Muscle of back (tissue), 3 donors: ENCODE measurements at regions not wholly inside any gene's neighbourhood (a gene's known extent, or its start where the extent isn't known, plus 50 kb on each side); places are given as distances from the start of the nearest gene placed in this dataset.

Source experiments
- DNase-seq, 3 donors: peaks; one replicate each; pipeline versions ENCODE4 v3.0.0 to v3.0.0-alpha.2; 2013

DNA sequence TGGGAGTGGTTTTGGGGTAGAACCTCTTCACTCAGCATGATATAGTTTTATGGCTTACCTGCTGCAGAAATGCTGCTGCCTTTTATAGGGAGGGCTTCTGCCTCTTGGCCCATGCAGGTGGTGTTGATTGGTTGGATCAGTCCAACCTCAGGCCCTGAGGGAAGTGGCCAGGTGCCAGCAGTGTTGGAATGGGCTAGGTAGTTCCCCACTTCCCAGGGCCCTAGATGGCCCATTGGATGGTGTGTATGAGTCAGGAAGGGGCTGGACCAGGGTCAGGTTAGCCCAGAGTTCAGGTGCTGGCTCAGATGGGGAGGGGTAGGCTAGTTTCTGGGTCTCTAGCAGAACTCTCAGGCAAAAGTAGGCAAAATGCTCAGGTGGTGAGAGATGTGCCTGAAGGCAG is 455.5 kb downstream of the CCSER2 start:
- no peak for DNase-seq

DNA sequence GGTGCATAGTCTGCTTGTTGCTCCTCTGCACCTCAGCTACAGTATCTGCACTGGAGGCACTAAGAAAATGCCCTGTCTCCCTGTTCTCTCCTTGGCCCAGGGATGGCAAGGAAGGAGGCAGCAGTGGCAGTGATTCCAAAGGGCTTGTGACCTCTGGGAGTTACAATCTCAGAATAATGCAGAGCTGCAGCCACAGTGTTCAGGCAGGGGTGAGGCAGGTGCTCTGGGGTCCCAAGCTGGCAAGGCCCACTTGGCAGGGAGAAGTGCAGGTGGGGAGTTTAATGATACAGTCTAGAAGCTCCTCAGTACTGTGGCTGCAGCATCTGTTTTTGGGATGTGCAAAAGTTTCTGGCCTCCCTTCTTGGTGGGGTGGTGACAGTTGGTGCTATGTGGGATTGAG is 456.4 kb downstream of the CCSER2 start:
- peak in 1 of 3 donors; percentile 3 for DNase-seq

DNA sequence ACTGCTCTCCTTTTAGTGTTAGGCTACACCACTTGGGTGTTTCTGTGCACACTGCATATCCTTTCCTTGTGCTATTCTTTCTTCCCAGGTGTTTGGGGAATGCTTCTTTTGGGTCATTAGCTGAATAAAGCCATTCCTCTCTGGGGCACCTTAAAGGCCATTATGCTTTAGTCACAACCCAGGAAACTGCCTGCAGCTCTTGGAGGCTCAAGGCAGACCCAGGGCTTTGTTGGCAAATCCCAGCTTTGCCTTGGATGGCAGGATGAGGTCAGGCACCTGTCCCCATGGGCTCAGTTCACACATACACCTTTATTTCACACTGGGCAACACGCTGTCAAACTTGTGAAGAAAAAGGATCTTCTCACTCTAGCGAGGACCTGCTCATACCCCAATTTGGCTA is 460.6 kb downstream of the CCSER2 start:
- DNase-seq: no peak

DNA sequence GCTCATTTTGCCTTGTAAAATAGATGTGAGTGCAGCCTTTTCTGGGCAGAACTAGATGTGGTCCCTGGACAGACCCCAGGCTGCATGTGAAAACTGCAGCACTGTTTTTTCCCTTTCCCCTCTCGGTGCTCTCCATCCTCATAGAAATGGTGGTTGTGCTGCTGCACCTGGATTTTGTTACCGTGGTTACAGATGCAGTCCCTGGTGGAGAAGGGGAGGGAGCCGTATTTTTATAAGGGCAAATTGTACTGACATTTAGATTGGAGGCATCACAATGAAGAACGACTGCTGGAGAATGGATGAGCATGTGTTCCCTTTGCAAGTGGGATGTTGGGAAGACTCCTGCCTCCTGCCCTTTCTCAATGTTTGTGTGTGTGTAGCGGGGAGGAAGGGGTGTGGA is 469.9 kb downstream of the CCSER2 start:
- no peak for DNase-seq

DNA sequence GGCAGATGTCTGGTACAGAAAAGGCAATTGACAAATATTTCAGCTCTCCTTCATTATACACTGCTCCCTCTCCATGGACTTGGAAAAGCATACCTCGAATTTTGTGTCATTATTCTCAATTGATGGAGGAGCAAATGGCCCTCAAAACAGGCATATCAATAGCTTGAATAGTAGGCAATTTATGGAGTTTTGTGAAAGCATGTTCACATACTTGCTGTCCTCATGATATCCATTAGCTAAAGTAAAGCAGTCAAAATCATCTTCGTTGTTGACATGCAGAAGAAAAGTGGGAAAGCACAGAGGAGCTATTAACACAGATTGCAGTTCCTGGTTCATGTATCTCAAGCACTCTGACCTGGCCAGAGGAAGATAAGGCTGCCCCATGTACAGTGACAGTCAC is 472.8 kb downstream of the CCSER2 start:
- no peak for DNase-seq

DNA sequence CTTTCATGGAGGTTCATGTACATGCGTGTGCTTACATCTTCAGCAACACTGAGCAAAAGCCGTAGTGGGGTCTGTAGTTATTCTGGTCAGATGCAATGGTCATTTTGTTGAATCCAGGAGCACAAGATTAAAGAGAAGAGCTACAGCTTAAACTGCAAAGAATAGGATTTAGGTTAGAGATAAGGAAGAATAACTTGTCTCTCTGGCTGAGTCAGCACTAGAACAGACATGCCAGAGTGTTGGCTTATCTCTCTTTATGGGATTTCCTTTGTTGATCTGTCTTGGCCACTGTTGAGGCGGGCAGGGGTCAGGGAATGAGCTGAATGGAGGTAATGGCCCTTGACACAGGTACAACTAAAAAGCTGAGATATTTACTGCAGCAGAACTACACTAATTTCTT is 473.5 kb downstream of the CCSER2 start:
- no peak for DNase-seq

DNA sequence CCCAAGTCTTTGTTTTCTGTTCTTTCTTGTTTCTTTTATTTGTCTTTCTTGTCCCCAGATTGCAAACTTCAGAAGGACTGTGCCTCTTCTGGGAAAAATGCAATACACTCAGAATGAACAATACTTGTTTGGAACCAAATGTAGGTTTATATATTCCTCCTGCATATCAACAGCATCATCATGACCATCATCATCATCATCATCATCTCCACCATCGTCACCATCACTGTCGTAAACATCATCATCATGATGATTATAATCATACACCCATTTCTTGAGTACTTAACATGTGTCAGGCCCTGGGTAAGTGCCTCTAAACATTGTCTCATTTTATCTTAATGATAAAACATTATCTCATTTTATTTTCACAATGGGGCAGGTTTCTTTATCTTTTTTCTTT is 476.8 kb downstream of the CCSER2 start:
- DNase-seq: no peak

DNA sequence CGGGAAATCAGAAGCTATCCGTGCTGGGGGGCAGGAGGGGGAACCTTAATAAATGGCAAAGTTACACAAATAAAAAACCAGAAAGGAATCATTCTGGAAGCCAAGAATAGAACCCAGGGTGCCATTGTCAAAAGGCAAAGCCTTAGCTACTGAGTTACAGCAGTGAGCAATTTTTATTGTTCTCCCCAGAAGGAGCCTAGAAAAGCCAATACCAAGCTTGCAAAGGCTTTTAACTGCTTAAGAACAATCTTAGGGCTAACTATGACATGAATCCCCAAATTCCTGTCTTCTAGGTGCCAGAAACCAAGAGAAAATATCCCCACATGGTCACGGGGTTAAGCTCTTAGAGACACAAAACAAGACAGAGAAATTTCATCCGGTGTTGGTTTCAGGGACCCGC is 482.7 kb downstream of the CCSER2 start:
- DNase-seq: no peak

DNA sequence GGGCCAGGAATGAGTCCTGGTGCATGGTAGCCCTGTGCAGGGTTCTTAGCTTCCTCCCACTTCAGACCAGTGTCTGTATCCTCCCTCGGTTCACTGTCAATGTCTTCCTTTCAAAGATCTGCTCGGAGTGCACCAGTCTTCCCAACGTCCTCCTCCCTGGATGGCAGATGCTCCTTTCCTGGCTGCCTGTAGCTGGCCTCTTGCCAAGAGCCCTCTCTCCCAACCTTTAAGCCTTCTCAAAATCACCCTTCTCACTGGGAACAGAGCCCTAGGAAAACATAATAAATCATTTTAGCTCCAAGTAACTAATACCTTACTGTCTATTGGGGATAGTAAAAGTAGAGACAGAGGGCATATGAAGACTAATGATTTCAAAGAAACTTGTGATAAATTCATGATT is 490.6 kb downstream of the CCSER2 start:
- DNase-seq: no peak

DNA sequence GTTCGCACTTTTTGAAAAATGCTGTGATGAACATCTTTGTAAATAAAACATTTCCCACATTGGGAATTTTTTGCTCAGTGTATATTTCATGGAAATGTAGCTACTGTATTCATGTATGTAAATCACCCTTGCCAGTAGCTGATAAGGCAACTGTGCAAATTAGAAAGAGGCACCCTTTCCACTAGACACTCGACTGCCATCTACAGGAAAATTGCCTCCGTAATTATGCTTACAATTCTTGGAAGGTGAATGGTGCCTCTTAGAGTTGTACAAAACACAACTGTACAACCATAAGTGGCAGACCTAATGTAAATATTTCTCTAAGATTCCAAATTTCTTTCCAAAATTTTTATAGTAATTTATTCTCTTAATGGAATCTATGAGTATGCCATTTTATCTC is 491.7 kb downstream of the CCSER2 start:
- DNase-seq: no peak

DNA sequence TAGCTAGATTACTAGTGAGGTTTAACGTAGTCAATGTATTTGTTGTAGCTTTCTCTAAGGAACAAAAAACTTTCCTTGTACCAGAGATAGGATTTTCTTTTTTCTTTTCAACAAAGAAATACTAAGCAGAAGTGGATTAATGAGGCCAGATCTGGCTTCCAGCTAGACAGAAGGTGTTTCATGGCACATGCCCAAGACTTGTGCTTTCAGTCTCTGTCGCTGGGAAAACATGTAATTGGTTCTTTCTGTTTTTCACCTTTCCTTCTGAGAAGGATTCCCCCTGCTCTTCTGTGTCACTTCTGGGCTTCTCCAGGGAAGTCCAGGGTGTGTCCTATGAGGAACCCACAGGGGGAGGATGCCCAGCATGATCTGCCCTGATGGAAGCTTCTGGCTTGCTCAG is 492.2 kb downstream of the CCSER2 start:
- DNase-seq: no peak

DNA sequence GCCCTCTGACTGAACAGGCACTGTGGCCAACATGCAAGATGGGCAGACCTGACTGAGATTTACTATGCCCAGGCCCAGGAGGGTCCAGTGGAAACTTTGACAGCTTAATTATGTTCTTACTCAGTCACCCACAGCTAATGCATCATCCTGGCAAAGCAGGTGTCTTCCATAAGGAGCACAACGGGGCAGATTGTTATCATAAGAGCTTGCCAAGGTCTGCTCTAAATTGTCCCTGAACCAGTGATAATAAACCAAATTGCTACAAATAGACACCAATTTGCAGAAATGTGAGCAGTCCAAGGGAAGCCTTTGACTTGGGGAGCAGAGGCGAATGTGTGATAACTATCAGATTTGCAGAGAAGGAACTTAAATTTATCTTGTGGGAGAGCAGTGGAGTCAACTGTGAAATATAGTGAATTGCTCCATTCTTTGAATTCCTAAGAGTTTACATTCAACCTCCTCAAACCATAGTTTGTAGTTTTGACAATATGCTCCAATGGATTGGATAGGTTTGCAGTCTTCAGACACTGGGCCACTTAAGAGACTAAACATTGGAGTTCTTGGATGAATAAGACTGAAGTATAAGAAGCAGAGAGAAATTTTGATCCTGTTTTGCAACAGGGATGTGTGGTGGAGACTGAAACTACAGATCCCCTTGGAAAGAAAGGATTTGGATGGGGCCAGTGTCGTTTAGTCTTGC is 494.7 kb downstream of the CCSER2 start:
- peak in 1 of 3 donors; percentile 16 for DNase-seq

DNA sequence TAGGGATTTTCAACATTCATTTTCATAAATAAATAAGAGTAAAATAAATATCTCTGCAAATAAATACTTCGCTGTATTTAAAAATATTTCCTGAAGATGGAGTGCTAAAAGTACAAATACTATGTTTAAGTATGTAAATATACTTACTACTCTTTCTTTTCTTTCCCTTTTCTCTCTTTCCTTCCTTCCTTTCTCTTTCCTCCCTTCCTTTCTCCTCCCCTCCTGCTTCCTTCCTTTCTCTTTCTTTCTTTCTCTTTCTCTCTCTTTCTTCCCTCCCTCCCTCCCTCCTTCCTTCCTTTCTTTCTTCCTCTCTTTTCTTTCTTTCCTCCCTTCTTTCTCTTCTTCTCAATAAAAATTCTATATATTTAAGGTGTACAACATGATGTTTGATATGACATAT is 496.1 kb downstream of the CCSER2 start:
- DNase-seq: no peak

DNA sequence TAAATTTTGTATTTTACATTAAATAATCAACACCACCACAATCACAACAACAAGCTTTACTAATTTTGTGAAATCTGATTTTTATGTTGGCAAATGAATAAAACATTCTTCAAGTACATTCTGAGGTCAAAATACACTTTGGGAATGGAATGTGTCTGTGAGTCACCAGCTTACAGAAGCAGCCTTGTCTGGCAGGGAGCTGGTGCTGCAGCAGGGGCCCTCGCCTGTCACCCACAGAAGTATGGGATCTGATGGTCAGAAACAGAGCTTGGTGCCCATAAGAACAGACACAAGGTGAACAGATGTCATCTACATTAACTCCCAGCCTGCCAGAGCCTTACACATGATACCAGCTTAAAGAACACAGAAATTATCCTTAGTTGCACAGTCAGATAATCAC is 496.9 kb downstream of the CCSER2 start:
- DNase-seq: peak in 1 of 3 donors; percentile 37

DNA sequence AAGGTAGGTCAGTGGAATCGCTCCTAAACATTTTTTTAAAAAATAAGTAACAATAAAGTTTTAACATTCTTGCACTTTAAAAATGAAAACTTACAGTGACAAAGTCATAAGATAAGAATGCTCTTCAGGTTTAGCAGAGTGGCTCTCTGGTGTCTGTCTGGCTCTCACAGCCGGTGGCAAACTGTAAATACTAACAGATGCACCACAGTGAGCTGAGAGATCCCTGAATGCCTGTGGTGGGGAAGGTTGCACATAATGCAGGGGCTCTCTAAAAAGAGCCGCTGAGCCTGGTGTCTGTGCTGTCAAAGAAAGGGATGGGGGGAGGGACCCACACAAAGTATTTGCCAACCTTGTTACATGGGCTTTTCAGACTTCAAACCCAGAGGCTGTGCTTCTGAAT is 498.3 kb downstream of the CCSER2 start:
- DNase-seq: peak in 1 of 3 donors; percentile 15

DNA sequence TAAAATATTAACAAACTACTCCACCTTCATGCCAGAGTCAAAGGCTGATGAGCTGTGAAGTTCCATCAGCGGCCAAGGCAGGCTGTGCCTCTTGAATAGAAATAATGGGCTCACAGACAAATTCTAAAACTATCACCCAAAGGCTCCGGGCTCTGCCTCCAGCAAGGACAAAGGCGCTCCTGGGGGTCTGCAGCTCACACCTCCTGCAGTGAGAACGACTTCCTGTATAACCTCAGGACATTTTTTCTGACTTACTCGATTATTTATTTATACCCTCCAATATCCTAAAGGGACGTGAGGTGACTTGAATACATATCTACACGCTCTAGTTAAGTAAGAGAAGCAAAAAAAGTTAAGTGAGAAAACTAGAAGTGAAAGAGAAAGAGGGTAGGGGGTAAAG is 500.7 kb downstream of the CCSER2 start:
- no peak for DNase-seq

DNA sequence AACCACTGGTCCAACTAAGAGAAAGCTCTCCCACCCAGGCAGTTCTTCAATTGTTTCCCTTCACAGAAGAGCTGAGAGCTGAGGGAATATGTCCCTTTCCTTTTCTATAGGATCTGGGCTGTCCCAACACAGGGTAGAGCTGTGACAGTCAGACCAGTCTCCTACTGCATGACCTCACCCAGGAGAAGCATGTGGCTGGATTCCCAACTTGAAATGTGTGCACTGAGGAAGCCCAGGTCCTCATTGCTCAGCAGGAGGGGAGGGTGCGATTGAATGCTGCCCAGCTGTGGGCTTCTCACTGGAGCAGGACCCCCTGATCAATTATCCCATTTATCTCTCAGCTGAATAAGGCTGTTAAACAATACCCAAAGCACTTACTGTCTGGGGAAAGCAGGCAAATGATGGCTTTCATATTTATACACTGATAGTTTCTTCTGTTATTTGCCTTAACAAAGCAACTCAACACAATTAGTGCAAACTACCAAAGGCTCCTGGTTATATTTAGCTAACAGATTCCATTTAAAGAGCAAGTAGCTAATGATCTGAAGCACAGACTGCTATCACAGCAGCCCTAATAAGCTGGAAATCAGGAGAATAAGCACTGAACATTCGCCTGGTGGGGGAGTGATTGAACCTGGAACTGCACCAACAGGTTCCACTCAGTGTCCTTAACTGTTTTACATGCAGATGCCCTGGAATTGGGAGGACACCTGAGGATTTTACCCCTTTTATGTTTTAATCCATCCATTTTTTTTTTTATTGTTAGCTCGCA is 508.8 kb downstream of the CCSER2 start:
- DNase-seq: no peak

DNA sequence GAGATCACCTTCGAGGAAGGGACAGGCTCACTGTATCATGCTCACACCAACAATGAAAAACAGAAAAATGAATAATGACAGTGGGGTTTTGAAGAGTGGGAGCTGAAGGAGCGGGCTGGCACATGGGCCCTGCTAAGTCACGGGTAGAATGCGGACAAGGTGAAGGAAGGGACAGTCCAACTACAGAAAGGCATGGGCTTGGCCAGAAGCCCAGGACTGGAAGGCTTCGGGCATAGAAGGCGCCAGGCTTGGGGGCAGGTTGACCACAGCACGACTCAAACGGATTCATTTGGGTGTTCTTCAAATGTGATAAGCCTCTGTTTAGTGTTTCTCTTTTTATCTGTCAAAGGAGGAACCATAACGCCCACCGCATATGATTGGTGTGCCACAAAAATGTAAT is 509.5 kb downstream of the CCSER2 start:
- no peak for DNase-seq

DNA sequence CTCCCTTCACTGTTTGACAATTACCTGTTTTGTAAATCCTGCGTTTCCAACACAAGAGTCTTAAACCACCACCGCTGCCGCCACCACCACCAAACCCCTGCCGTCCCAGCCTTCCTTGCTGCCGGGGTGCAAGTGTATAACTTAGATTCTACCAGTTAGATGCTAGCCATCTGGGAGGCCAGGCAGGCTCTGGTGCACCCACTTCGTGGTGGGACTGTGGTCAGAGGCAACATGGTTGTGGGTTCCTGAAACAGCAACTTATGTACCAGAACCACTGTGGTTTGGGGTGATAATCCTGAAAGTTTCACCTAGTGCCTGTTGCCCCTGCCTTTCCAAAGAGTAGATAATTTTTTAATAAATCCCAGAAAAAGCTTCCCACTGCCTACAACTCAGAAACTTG is 510.5 kb downstream of the CCSER2 start:
- no peak for DNase-seq

DNA sequence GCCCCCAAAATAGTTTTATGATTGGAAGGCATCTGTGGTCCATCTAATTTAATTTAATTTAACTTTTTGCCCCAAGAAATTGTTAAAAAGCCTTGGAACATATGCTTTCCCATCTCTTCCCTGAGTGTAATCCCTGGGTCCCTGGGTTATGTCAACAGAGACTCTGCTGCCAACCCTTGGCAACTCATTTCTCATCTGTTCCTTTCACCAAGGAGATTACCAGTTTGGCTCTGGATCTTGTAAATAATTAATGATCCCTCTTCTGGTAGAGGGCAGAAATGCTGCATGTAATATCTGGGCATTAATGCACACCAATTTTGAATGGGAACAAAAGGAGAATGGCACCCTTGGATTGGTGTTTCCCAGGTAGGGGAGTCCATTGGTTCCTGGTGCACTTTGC is 514.2 kb downstream of the CCSER2 start:
- no peak for DNase-seq

DNA sequence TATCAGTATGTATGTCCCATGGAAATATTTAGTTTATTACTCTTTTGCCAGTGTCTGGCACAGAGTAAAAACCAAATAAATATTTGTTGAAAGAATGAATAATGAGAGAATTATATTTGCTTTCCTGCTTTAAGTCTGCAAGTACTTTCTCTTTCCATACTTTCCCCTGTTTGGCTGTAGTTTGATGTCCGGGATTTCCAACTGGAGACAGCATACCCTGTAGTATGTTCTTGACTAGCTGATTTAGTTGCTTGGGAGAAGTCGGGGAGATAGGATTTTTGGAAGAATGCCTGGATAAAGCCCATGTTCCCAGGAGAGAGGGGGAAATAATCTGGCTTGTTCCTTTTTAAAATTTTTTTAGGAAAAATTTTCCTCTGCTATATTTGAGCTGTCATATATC is 516.1 kb downstream of the CCSER2 start:
- DNase-seq: peak in 2 of 3 donors; percentile 9 to 35

DNA sequence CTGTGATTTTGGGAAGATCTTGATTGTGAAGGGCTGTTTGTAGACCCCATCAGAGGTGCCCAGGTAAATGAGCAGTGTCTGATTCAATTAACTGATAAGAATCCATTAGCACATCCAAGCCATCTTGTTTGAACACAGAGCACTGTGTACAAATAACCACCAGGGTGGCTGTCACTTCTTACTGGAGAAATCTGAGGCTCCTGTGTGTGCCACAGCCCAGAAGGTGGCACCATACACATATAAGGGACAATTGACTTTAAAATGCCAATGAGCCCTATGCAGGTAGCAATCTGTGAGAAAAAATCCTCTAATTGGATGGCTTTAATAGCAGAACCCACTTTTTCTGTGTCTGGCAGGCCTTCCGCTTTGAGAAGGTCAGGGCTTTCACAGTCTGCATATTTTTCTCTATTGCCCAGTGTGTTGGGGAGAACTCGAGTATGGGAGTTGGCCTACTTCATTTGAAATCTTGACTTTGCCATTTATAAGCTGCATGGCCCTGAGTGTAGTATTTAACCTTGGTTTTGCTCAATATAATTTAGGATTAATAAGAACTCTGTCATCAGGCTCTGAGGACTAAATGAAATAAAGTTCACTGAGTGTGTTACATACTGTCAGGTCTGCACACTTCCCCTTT is 517.4 kb downstream of the CCSER2 start:
- DNase-seq: no peak

DNA sequence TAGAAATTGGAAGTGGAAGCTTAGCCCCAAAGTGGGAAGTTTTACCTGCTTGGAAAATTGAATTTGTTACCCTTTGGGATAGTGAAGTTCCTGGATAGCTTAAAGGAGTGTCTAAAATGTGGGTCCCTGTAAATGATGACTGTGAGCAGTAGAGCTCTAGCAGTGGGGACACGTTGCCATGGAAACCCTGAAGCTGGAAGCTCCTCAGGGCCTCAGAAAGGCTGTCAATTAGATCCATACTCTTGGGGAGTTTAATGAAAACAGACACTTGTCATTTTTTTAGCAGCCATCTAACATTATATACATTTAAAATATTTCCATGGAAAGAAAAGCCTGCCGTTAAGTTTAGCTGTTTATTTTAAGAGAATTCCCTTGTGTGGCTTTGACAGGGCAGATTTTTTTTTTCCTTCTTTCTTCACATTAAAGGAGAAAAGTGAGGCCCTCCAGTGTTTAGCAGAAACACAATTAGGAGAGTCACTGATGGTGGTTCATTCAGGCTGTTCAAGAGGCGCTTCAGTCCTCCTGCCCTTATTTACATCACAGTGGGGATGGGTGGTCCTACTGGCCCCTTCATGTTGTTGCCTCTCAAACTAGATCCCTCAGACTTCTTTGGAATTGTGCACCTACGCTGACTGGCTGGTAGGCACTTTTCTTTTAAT is 518.4 kb downstream of the CCSER2 start:
- DNase-seq: no peak
